Adipose tissue (tissue), 3 donors: ENCODE measurements at regions not wholly inside any gene's neighbourhood (a gene's known extent, or its start where the extent isn't known, plus 50 kb on each side); places are given as distances from the start of the nearest gene placed in this dataset.

Experiments
- H3K27ac ChIP-seq: one replicate; pipeline ENCODE4 v1.5.1; 2013; ENCODE audit warnings: low read depth, low read length
- WGBS, 3 donors: extraction: QIAGEN DNeasy Blood & Tissue Kit; methylation state at CpG; one replicate each; pipeline ENCODE4 v1.1.7; 2013; 5-methylcytosine and 5-hydroxymethylcytosine counted together
- donor health status: healthy with polysubstance abuse.
- donor health status: Bipolar disorder and iron deficiency.
- donor health status: healthy.

GRCh38 chr15:91498046-91498748 lies 355.3 kb upstream of the SLCO3A1 start:
- H3K27ac ChIP-seq: no peak overlapping the region
- whole genome bisulfite sequencing, 3 donors: 75 to 84% (median 81%) methylated on average over 4 of the region's 4 CpGs

GRCh38 chr15:91498749-91499062 lies 354.8 kb upstream of the SLCO3A1 start:
- 83 to 88% (median 86%) methylated on average over 1 of the region's 1 CpG for WGBS, 3 donors
- no peak overlapping the region for H3K27ac ChIP-seq

DNA sequence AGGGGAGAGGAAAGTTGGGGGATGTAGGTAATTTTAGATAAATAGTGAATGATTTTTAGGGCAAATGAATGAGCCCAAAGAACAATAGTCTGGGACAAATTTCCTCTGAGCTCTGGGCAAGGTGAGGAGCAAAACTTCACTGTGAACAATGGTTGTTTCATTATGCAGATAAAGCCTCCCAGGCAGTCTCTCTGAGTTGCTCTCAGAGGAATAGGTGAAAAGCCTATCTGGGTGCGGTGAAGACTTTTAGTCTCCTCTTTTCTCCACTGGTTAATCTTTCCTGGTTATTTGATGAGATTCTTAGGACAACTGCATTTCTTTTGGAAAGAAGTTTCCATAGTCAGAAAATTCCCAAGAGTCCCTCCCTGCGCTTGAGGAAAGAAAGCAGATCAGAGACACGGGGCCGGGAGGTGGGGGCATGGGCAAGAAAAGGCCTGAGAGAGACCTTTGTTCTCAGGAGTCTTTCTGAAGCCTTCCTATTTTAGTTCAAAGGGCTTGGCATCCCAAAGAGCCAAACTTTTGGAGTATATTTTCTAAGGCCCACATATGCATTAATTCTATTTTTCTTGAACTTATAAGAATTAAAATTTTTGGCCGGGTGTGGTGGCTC lies 353.6 kb upstream of the SLCO3A1 start:
- no peak overlapping the region for H3K27ac ChIP-seq
- WGBS, 3 donors: 87 to 88% (median 87%) methylated on average over 5 of the region's 5 CpGs

DNA sequence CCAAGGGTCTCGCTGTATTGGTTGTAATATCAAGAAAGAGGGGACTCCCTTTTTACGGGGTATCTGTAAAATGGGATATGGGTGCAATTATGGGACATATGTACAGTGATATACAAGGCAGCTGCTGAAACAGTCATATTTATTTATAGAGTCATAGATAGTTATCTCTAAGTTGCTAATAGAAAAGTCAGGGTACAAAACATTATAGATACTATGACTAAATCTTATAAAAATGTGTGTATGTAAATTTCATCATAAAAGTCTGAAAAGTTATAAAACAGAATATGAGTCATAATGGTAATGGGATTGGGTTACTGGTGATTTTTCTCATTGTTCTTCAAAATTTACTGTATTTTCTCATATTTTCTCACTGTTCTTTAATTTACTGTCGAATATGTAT lies 344.9 kb upstream of the SLCO3A1 start:
- H3K27ac ChIP-seq: no peak overlapping the region
- 76 to 87% (median 87%) methylated on average over 3 of the region's 3 CpGs for WGBS, 3 donors

DNA sequence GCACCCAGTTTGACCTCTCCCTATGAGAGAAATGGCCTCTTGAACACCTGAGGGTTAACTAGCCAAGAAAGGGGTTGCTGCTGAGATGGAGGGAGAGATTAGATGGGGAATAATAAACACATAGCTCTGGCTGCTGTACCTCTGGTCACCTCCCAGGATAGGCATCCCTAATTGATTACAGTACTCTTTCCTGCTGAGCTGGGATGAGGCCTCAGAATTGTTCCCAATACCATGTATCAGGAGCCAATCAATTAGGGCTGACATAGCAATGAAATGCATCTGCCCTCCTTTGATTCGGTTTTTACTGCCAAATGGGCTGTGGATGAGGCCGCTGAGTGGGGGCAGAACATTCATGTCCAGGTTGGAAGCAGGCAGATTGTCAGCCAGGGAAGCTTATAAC lies 339.4 kb upstream of the SLCO3A1 start:
- WGBS, 3 donors: 72 to 87% (median 78%) methylated on average over 2 of the region's 2 CpGs

GRCh38 chr15:91515188-91515754 lies 338.2 kb upstream of the SLCO3A1 start:
- H3K27ac ChIP-seq: no peak overlapping the region
- WGBS, 3 donors: 43 to 69% (median 50%) methylated on average over 5 of the region's 5 CpGs

More for the DNA sequence above, 339.4 kb upstream of the SLCO3A1 start:
- H3K27ac ChIP-seq: no peak overlapping the region

- 74 to 87% (median 86%) methylated on average over 2 of the region's 2 CpGs for WGBS, 3 donors
- no peak overlapping the region for H3K27ac ChIP-seq
Observed at GRCh38 chr15:91516866-91517265, 336.6 kb upstream of the SLCO3A1 start.

- H3K27ac ChIP-seq: no peak overlapping the region
- 58 to 72% (median 71%) methylated on average over 4 of the region's 4 CpGs for WGBS, 3 donors
Observed at GRCh38 chr15:91517491-91518200, 335.9 kb upstream of the SLCO3A1 start.

GRCh38 chr15:91520850-91521249 lies 332.7 kb upstream of the SLCO3A1 start:
- WGBS, 3 donors: 67 to 79% (median 77%) methylated on average over 4 of the region's 4 CpGs
- H3K27ac ChIP-seq: no peak overlapping the region

DNA sequence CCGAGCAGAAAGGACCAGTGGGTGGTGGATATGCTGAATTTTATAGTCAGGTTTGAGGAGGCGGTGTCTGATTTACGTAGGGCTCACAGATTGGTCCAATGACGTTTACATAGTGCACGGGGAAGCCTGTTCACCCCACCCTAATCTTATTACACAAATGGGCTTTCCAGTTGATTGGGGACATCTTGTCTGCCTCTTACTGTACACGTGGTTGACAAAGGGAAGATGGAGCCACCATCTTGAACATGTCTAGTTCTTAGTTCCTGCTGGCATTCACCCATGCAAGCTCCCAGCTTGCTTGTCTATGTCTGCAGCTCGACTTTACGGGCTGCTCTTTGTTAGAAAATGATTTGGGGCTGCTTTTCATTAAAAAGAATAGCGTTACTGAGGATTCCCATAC lies 332.0 kb upstream of the SLCO3A1 start:
- no peak overlapping the region for H3K27ac ChIP-seq
- 78 to 82% (median 81%) methylated on average over 9 of the region's 9 CpGs for WGBS, 3 donors

GRCh38 chr15:91521996-91522395 lies 331.5 kb upstream of the SLCO3A1 start:
- H3K27ac ChIP-seq: no peak overlapping the region
- 73 to 82% (median 82%) methylated on average over 2 of the region's 2 CpGs for WGBS, 3 donors

GRCh38 chr15:91522605-91523332 lies 330.7 kb upstream of the SLCO3A1 start:
- WGBS, 3 donors: 41 to 60% (median 45%) methylated on average over 2 of the region's 2 CpGs
- no peak overlapping the region for H3K27ac ChIP-seq

GRCh38 chr15:91523596-91523995 lies 329.9 kb upstream of the SLCO3A1 start:
- WGBS, 3 donors: 94 to 95% (median 95%) methylated on average over 1 of the region's 1 CpG
- no peak overlapping the region for H3K27ac ChIP-seq

DNA sequence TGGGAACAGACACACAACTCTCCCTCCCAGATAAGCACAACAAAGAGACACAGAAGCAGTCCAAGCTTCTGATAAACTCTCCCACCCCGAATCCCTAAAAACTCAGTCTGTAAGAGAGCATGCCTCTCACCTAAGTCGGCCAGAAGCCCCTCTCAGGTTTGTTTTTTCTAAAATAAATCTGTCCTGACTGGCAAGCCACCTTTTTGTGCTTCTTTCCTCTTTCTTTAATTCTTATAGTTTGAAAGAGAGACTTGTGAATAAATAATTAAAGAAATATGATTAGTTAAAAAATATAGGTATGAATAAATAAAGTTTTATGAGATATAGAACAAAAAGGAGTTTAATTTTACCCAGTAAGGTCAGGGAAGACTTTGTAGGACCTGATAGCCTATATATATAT lies 329.0 kb upstream of the SLCO3A1 start:
- 45 to 76% (median 70%) methylated on average over 2 of the region's 2 CpGs for WGBS, 3 donors
- no peak overlapping the region for H3K27ac ChIP-seq

- H3K27ac ChIP-seq: no peak overlapping the region
- 85 to 90% (median 85%) methylated on average over 3 of the region's 3 CpGs for WGBS, 3 donors
Observed at GRCh38 chr15:91525751-91526150, 327.8 kb upstream of the SLCO3A1 start.

- no peak overlapping the region for H3K27ac ChIP-seq
- WGBS, 3 donors: 65 to 77% (median 65%) methylated on average over 2 of the region's 2 CpGs
Observed at GRCh38 chr15:91526424-91526823, 327.1 kb upstream of the SLCO3A1 start.

DNA sequence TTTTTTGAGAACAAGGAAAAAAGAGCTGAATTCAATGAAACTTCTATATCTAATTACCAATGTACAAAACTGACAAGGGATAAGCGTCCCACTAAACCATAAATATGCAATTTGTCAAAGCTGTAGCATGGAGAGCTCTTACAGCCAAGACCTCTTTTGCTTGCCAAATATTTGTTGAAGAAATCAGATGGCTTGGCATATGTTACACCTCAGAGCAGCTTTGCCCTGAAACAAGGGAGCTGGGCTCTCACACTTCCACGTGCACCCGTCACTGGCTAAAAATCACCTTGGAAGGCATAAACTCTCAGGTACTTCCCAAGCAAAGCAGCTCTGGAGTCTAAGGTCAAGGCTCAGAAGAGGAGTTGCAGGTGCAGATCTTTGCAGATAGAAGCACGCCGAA lies 324.7 kb upstream of the SLCO3A1 start:
- 47 to 78% (median 77%) methylated on average over 5 of the region's 5 CpGs for WGBS, 3 donors
- H3K27ac ChIP-seq: no peak overlapping the region

DNA sequence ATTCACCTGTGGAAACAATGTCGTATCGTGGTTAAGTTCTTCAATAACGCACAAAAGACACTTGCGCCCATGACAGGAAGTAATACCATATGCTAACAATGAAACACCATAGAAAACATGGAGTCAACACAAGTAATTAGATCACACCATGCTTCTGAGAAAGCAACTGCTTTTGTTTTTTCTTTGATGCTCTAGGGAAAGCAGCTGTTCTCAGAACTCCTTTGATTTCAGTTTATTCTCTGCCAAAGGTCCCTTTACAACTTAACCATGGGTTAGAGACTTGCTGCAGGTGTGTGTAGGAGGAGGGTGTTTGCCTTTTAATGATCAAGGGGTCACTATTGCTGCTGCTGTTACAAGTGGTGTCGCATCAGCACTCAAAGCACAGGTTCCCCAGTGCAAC lies 324.0 kb upstream of the SLCO3A1 start:
- H3K27ac ChIP-seq: no peak overlapping the region
- 81 to 88% (median 82%) methylated on average over 5 of the region's 5 CpGs for WGBS, 3 donors

- H3K27ac ChIP-seq: no peak overlapping the region
- 86 to 93% (median 93%) methylated on average over 6 of the region's 6 CpGs for WGBS, 3 donors
Observed at GRCh38 chr15:91530279-91530678, 323.2 kb upstream of the SLCO3A1 start.
